DOHH2 (cell line): ENCODE measurements at regions not wholly inside any gene's neighbourhood (a gene's known extent, or its start where the extent isn't known, plus 50 kb on each side); places are given as distances from the start of the nearest gene placed in this dataset.
"Not testable (repeated sequence)": the region's sequence is repeated elsewhere in the genome, so short reads cannot be mapped to it uniquely, and the experiment has no call there.

Source experiments
- H3F3A ChIP-seq: fragments of 200-600 bp; sonication (generic), shearing (Covaris generic); 2 replicates; pipeline ENCODE4 v1.6.0; 2016; ENCODE audit warnings: antibody characterized with exemption, mild to moderate bottlenecking; ENCODE audit not compliant: control insufficient read depth, insufficient read depth
- H3K27ac ChIP-seq: fragments of 200-600 bp; sonication (generic); 2 replicates; pipeline ENCODE4 v1.5.1; 2014; ENCODE audit warnings: low read depth, mild to moderate bottlenecking, low read length, moderate library complexity
- H3K27me3 ChIP-seq: fragments of 200-600 bp; sonication (generic); 2 replicates; pipeline ENCODE4 v1.6.1; 2014; ENCODE audit warnings: mild to moderate bottlenecking, low read length, mixed read lengths; ENCODE audit not compliant: control insufficient read depth
- H3K36me3 ChIP-seq: fragments of 200-600 bp; sonication (generic); 2 replicates; pipeline ENCODE4 v1.6.1; 2014; ENCODE audit warnings: mild to moderate bottlenecking, low read length, moderate library complexity, mixed read lengths; ENCODE audit not compliant: control insufficient read depth
- H3K4me1 ChIP-seq: fragments of 200-600 bp; sonication (generic); 2 replicates; pipeline ENCODE4 v1.6.1; 2014; ENCODE audit warnings: mild to moderate bottlenecking, low read length, mixed read lengths; ENCODE audit not compliant: control insufficient read depth
- H3K4me2 ChIP-seq: fragments of 200-600 bp; sonication (generic); 2 replicates; pipeline ENCODE4 v1.6.0; 2014; ENCODE audit warnings: mild to moderate bottlenecking, low read length, moderate library complexity
- H3K4me3 ChIP-seq: fragments of 200-600 bp; sonication (generic); 2 replicates; pipeline ENCODE4 v1.5.1; 2014; ENCODE audit warnings: mild to moderate bottlenecking, low read length, mixed read lengths
- H3K79me2 ChIP-seq: fragments of 200-600 bp; sonication (generic); 2 replicates; pipeline ENCODE4 v1.6.1; 2014; ENCODE audit warnings: mild to moderate bottlenecking, low read length, mixed read lengths; ENCODE audit not compliant: control insufficient read depth
- H3K9me2 ChIP-seq: fragments of 200-600 bp; sonication (generic); replicated peaks from 2 replicates; pipeline ENCODE4 v1.6.1; 2014; ENCODE audit warnings: mild to moderate bottlenecking, low read length, mixed read lengths; ENCODE audit not compliant: control insufficient read depth
- H3K9me3 ChIP-seq: fragments of 200-600 bp; sonication (generic); 2 replicates; pipeline ENCODE4 v1.6.1; 2014; ENCODE audit warnings: antibody characterized with exemption, low read length, mixed read lengths; ENCODE audit not compliant: control insufficient read depth, insufficient read depth
- H4K20me1 ChIP-seq: fragments of 200-600 bp; sonication (generic); 2 replicates; pipeline ENCODE4 v1.6.0; 2014; ENCODE audit warnings: low read depth, mild to moderate bottlenecking, antibody characterized with exemption, low read length, moderate library complexity; ENCODE audit not compliant: control insufficient read depth, insufficient read depth
- CTCF ChIP-seq: fragments of 200-600 bp; sonication (generic); IDR thresholded peaks from one replicate; pipeline ENCODE4 v1.5.1; 2014; ENCODE audit warnings: antibody characterized with exemption, mild to moderate bottlenecking, low read depth, low read length; ENCODE audit not compliant: poor library complexity, severe bottlenecking
- EZH2phosphoT487 ChIP-seq: fragments of 200-600 bp; sonication (generic); IDR thresholded peaks from 2 replicates; pipeline ENCODE4 v1.6.1; 2017; ENCODE audit warnings: borderline replicate concordance, mild to moderate bottlenecking, antibody characterized with exemption, low read length, moderate library complexity, mixed read lengths

GRCh38 chr6:102813489-102814275, 1420.2 kb downstream of the GRIK2 start:
- no peak overlapping the region for H3K4me3 ChIP-seq
- no peak overlapping the region for H3K27ac ChIP-seq
- no peaks in the 10 kb centered on the region for H3K36me3 ChIP-seq
- H3K9me2 ChIP-seq = no peaks in the 10 kb centered on the region
- no peaks in the 10 kb centered on the region for H3K9me3 ChIP-seq
- TF ChIP-seq EZH2phosphoT487 (no peak), CTCF (no peak)
- H3K79me2 ChIP-seq = no peaks in the 10 kb centered on the region
- H3K4me2 ChIP-seq = no peak overlapping the region
- no peaks in the 10 kb centered on the region for H3K4me1 ChIP-seq
- no peaks in the 10 kb centered on the region for H3K27me3 ChIP-seq
- no peaks in the 10 kb centered on the region for H3F3A ChIP-seq
- H4K20me1 ChIP-seq = no peaks in the 10 kb centered on the region

GRCh38 chr6:102812242-102812641, 1418.7 kb downstream of the GRIK2 start:
- H3F3A ChIP-seq = no peaks in the 10 kb centered on the region
- no peaks in the 10 kb centered on the region for H3K4me1 ChIP-seq
- H3K4me3 ChIP-seq = no peak overlapping the region
- H3K36me3 ChIP-seq = no peaks in the 10 kb centered on the region
- no peak overlapping the region for H3K4me2 ChIP-seq
- no peaks in the 10 kb centered on the region for H3K9me2 ChIP-seq
- H4K20me1 ChIP-seq = no peaks in the 10 kb centered on the region
- TF ChIP-seq CTCF (no peak), EZH2phosphoT487 (no peak)
- H3K79me2 ChIP-seq = no peaks in the 10 kb centered on the region
- no peak overlapping the region for H3K27ac ChIP-seq
- H3K27me3 ChIP-seq = no peaks in the 10 kb centered on the region
- H3K9me3 ChIP-seq = no peaks in the 10 kb centered on the region

GRCh38 chr6:102808944-102809505, 1415.5 kb downstream of the GRIK2 start:
- H3K79me2 ChIP-seq, H3K9me3 ChIP-seq: not testable (repeated sequence)

GRCh38 chr6:102799051-102799450, 1405.5 kb downstream of the GRIK2 start:
- Histone ChIP-seq H3K9me3 (no peaks in the 10 kb centered on the region), H3K9me2 (no peaks in the 10 kb centered on the region), H3F3A (no peaks in the 10 kb centered on the region), H3K36me3 (no peaks in the 10 kb centered on the region), H3K4me3 (no peak overlapping the region), H3K27ac (no peak overlapping the region), H3K27me3 (no peaks in the 10 kb centered on the region), H3K4me2 (no peak overlapping the region), H4K20me1 (no peaks in the 10 kb centered on the region), H3K4me1 (no peaks in the 10 kb centered on the region), H3K79me2 (no peaks in the 10 kb centered on the region)
- no peak for TF ChIP-seq EZH2phosphoT487
- TF ChIP-seq CTCF = no peak

More at GRCh38 chr6:102808944-102809505, 1415.5 kb downstream of the GRIK2 start:
- not testable (repeated sequence) for H3F3A ChIP-seq, H4K20me1 ChIP-seq, H3K36me3 ChIP-seq, H3K4me3 ChIP-seq, H3K27ac ChIP-seq, H3K4me2 ChIP-seq, H3K27me3 ChIP-seq, H3K4me1 ChIP-seq, H3K9me2 ChIP-seq
